GM19395 (cell line): ENCODE measurements at regions not wholly inside any gene's neighbourhood (a gene's known extent, or its start where the extent isn't known, plus 50 kb on each side); places are given as distances from the start of the nearest gene placed in this dataset.

Experiments
- ATAC-seq: cut with Tn5 transposase; IDR thresholded peaks from one replicate; pipeline ENCODE4 v1.9.1; 2021; ENCODE audit warnings: mild to moderate bottlenecking, moderate library complexity; ENCODE audit not compliant: unreplicated experiment

- no peak for ATAC-seq
These were observed 390.0 kb upstream of the NOVA1 start for GRCh38 chr14:26987744-26988363.

- no peak for ATAC-seq
These were observed 393.1 kb upstream of the NOVA1 start for GRCh38 chr14:26990946-26991345.

GRCh38 chr14:26992403-26993115, 394.7 kb upstream of the NOVA1 start:
- ATAC-seq: no peak

- ATAC-seq: no peak
These were observed 395.7 kb upstream of the NOVA1 start for GRCh38 chr14:26993556-26993955.

GRCh38 chr14:26995301-26995700, 397.5 kb upstream of the NOVA1 start:
- ATAC-seq: no peak

GRCh38 chr14:26996246-26996645, 398.4 kb upstream of the NOVA1 start:
- no peak for ATAC-seq

GRCh38 chr14:27002179-27002578, 404.3 kb upstream of the NOVA1 start:
- no peak for ATAC-seq

- ATAC-seq: no peak
These were observed 408.7 kb upstream of the NOVA1 start for GRCh38 chr14:27006570-27006969.

GRCh38 chr14:27008187-27008586, 410.4 kb upstream of the NOVA1 start:
- ATAC-seq: no peak

GRCh38 chr14:27012641-27013040, 414.8 kb upstream of the NOVA1 start:
- no peak for ATAC-seq

- no peak for ATAC-seq
These were observed 415.8 kb upstream of the NOVA1 start for GRCh38 chr14:27013678-27014077.

GRCh38 chr14:27015065-27015464, 417.2 kb upstream of the NOVA1 start:
- no peak for ATAC-seq

GRCh38 chr14:27025648-27026047, 427.8 kb upstream of the NOVA1 start:
- no peak for ATAC-seq

GRCh38 chr14:27026097-27026496, 428.3 kb upstream of the NOVA1 start:
- ATAC-seq: no peak

- ATAC-seq: no peak
These were observed 442.7 kb upstream of the NOVA1 start for GRCh38 chr14:27040552-27040951.

GRCh38 chr14:27049701-27050100, 451.9 kb upstream of the NOVA1 start:
- ATAC-seq: no peak

GRCh38 chr14:27050208-27050607, 452.4 kb upstream of the NOVA1 start:
- no peak for ATAC-seq

GRCh38 chr14:27056586-27056985, 458.8 kb upstream of the NOVA1 start:
- no peak for ATAC-seq

- ATAC-seq: no peak
These were observed 463.5 kb upstream of the NOVA1 start for GRCh38 chr14:27061299-27061698.

- ATAC-seq: no peak
These were observed 466.1 kb upstream of the NOVA1 start for GRCh38 chr14:27063959-27064358.

- no peak for ATAC-seq
These were observed 468.1 kb upstream of the NOVA1 start for GRCh38 chr14:27065886-27066285.

- ATAC-seq: no peak
These were observed 470.1 kb upstream of the NOVA1 start for GRCh38 chr14:27067961-27068360.

- ATAC-seq: no peak
These were observed 474.8 kb upstream of the NOVA1 start for GRCh38 chr14:27072589-27072988.
